Activated naive CD8-positive, alpha-beta T cell treated with anti-CD3 and anti-CD28 coated beads, Interleukin-2, amount 50 U/mL, for 24 hours (primary cell): ENCODE measurements at regions not wholly inside any gene's neighbourhood (a gene's known extent, or its start where the extent isn't known, plus 50 kb on each side); places are given as distances from the start of the nearest gene placed in this dataset.
"Not testable (repeated sequence)": the region's sequence is repeated elsewhere in the genome, so short reads cannot be mapped to it uniquely, and the experiment has no call there.

Experiments used
- ATAC-seq: fragments of 150-1000 bp; cut with Tn5 transposase; one replicate; pipeline ENCODE4 v1.10.0; 2021
- DNase-seq: peaks from one replicate; pipeline ENCODE4 v3.0.0; 2021
- H3K27ac Mint-ChIP-seq: one replicate; pipeline ENCODE4 v1.8.0; 2021; ENCODE audit warnings: mild to moderate bottlenecking, mixed read lengths
- H3K27me3 Mint-ChIP-seq: one replicate; pipeline ENCODE4 v1.8.0; 2021; ENCODE audit warnings: mixed read lengths
- H3K36me3 Mint-ChIP-seq: one replicate; pipeline ENCODE4 v1.8.0; 2021; ENCODE audit warnings: low read depth, mixed read lengths
- H3K4me1 Mint-ChIP-seq: one replicate; pipeline ENCODE4 v1.8.0; 2021; ENCODE audit warnings: mixed read lengths
- H3K4me3 Mint-ChIP-seq: one replicate; pipeline ENCODE4 v1.8.0; 2021; ENCODE audit warnings: mild to moderate bottlenecking, moderate library complexity, mixed read lengths
- H3K9me3 Mint-ChIP-seq: one replicate; pipeline ENCODE4 v1.8.0; 2021; ENCODE audit warnings: mixed read lengths

- Mint-ChIP-seq H3K27ac (no peak overlapping the region), H3K27me3 (peaks cover 36% of the 10 kb centered on the region), H3K36me3 (peaks cover 4% of the 10 kb centered on the region), H3K9me3 (no peaks in the 10 kb centered on the region), H3K4me3 (no peak overlapping the region), H3K4me1 (peaks cover 18% of the 10 kb centered on the region)
- ATAC-seq (no peak), DNase-seq (no peak)
Measured at GRCh38 chr15:75100679-75101078, 77.3 kb downstream of the PPCDC start.

- Mint-ChIP-seq H3K27ac (peak overlapping the region; percentile 81), H3K4me3 (peak overlapping the region; percentile 44), H3K4me1 (peaks cover 44% of the 10 kb centered on the region), H3K36me3 (peaks cover 4% of the 10 kb centered on the region), H3K9me3 (no peaks in the 10 kb centered on the region), H3K27me3 (peaks cover 27% of the 10 kb centered on the region)
- DNase-seq (peak; percentile 50), ATAC-seq (peak; percentile 55)
Measured at GRCh38 chr15:75104804-75105557, 81.6 kb downstream of the PPCDC start.

- no peak for DNase-seq
- peaks cover 54% of the 10 kb centered on the region for H3K4me1 Mint-ChIP-seq
- peak overlapping the region; percentile 40 for H3K4me3 Mint-ChIP-seq
- no peaks in the 10 kb centered on the region for H3K9me3 Mint-ChIP-seq
- ATAC-seq = no peak
- H3K36me3 Mint-ChIP-seq = peaks cover 2% of the 10 kb centered on the region
- H3K27me3 Mint-ChIP-seq = peaks cover 30% of the 10 kb centered on the region
- peak overlapping the region; percentile 78 for H3K27ac Mint-ChIP-seq
Measured at GRCh38 chr15:75107516-75107907, 84.1 kb downstream of the PPCDC start.

- Mint-ChIP-seq H3K27ac (peak overlapping the region; percentile 78), H3K4me3 (peak overlapping the region; percentile 40), H3K9me3 (peaks cover 6% of the 10 kb centered on the region), H3K4me1 (peaks cover 61% of the 10 kb centered on the region), H3K27me3 (peaks cover 32% of the 10 kb centered on the region), H3K36me3 (peaks cover 9% of the 10 kb centered on the region)
- DNase-seq (peak; percentile 83), ATAC-seq (peak; percentile 86)
Measured at GRCh38 chr15:75107908-75108838, 84.8 kb downstream of the PPCDC start.

GRCh38 chr15:75109021-75109735 is 85.8 kb downstream of the PPCDC start:
- no peak for DNase-seq

GRCh38 chr15:75109736-75110130 is 86.3 kb downstream of the PPCDC start:
- Mint-ChIP-seq H3K27ac (no peak overlapping the region), H3K27me3 (peaks cover 32% of the 10 kb centered on the region), H3K4me1 (peaks cover 67% of the 10 kb centered on the region), H3K4me3 (no peak overlapping the region), H3K9me3 (peaks cover 13% of the 10 kb centered on the region), H3K36me3 (peaks cover 10% of the 10 kb centered on the region)
- no peak for DNase-seq
- no peak for ATAC-seq

More at GRCh38 chr15:75109021-75109735, 85.8 kb downstream of the PPCDC start:
- H3K36me3 Mint-ChIP-seq = peaks cover 9% of the 10 kb centered on the region
- H3K4me3 Mint-ChIP-seq = no peak overlapping the region
- peaks cover 67% of the 10 kb centered on the region for H3K4me1 Mint-ChIP-seq
- peak overlapping the region; percentile 78 for H3K27ac Mint-ChIP-seq
- ATAC-seq = no peak
- H3K9me3 Mint-ChIP-seq = peaks cover 12% of the 10 kb centered on the region
- H3K27me3 Mint-ChIP-seq = peaks cover 30% of the 10 kb centered on the region

- peaks cover 9% of the 10 kb centered on the region for H3K36me3 Mint-ChIP-seq
- H3K9me3 Mint-ChIP-seq = peaks cover 13% of the 10 kb centered on the region
- no peak overlapping the region for H3K4me3 Mint-ChIP-seq
- ATAC-seq = no peak
- peaks cover 52% of the 10 kb centered on the region for H3K4me1 Mint-ChIP-seq
- DNase-seq = no peak
- H3K27me3 Mint-ChIP-seq = peaks cover 23% of the 10 kb centered on the region
- H3K27ac Mint-ChIP-seq = no peak overlapping the region
Measured at GRCh38 chr15:75112278-75112847, 89.0 kb downstream of the PPCDC start.

GRCh38 chr15:75112848-75113492 is 88.7 kb upstream of the C15orf39 start:
- H3K27me3 Mint-ChIP-seq = peaks cover 23% of the 10 kb centered on the region
- ATAC-seq (no peak), DNase-seq (no peak)
- H3K4me3 Mint-ChIP-seq = no peak overlapping the region
- H3K9me3 Mint-ChIP-seq = peaks cover 13% of the 10 kb centered on the region
- peak overlapping the region; percentile 29 for H3K27ac Mint-ChIP-seq
- peaks cover 9% of the 10 kb centered on the region for H3K36me3 Mint-ChIP-seq
- peaks cover 48% of the 10 kb centered on the region for H3K4me1 Mint-ChIP-seq

GRCh38 chr15:75114327-75114726 is 87.4 kb upstream of the C15orf39 start:
- Mint-ChIP-seq H3K36me3 (peaks cover 9% of the 10 kb centered on the region), H3K4me3 (no peak overlapping the region), H3K9me3 (peaks cover 13% of the 10 kb centered on the region), H3K27ac (no peak overlapping the region), H3K4me1 (peaks cover 35% of the 10 kb centered on the region), H3K27me3 (peaks cover 24% of the 10 kb centered on the region)
- ATAC-seq = peak; percentile 72
- DNase-seq = no peak

GRCh38 chr15:75114796-75115195 is 86.9 kb upstream of the C15orf39 start:
- ATAC-seq (no peak), DNase-seq (no peak)
- H3K27ac Mint-ChIP-seq = no peak overlapping the region
- peaks cover 13% of the 10 kb centered on the region for H3K9me3 Mint-ChIP-seq
- H3K36me3 Mint-ChIP-seq = peaks cover 9% of the 10 kb centered on the region
- peaks cover 30% of the 10 kb centered on the region for H3K4me1 Mint-ChIP-seq
- peaks cover 24% of the 10 kb centered on the region for H3K27me3 Mint-ChIP-seq
- no peak overlapping the region for H3K4me3 Mint-ChIP-seq

- H3K27me3 Mint-ChIP-seq = peaks cover 20% of the 10 kb centered on the region
- H3K4me1 Mint-ChIP-seq = peaks cover 24% of the 10 kb centered on the region
Measured at GRCh38 chr15:75115411-75115913, 86.2 kb upstream of the C15orf39 start.

GRCh38 chr15:75116143-75116542 is 85.5 kb upstream of the C15orf39 start:
- H3K27me3 Mint-ChIP-seq = peaks cover 16% of the 10 kb centered on the region
- DNase-seq = not testable (repeated sequence)
- H3K9me3 Mint-ChIP-seq = peaks cover 13% of the 10 kb centered on the region

More at GRCh38 chr15:75115411-75115913, 86.2 kb upstream of the C15orf39 start:
- ATAC-seq, H3K4me3 Mint-ChIP-seq, H3K36me3 Mint-ChIP-seq, H3K27ac Mint-ChIP-seq, DNase-seq: not testable (repeated sequence)
- H3K9me3 Mint-ChIP-seq = peaks cover 13% of the 10 kb centered on the region

GRCh38 chr15:75117993-75118392 is 83.7 kb upstream of the C15orf39 start:
- peaks cover 4% of the 10 kb centered on the region for H3K36me3 Mint-ChIP-seq
- H3K4me3 Mint-ChIP-seq = no peak overlapping the region

More at GRCh38 chr15:75116143-75116542, 85.5 kb upstream of the C15orf39 start:
- H3K4me3 Mint-ChIP-seq, H3K27ac Mint-ChIP-seq, ATAC-seq, H3K36me3 Mint-ChIP-seq: not testable (repeated sequence)
- H3K4me1 Mint-ChIP-seq = peaks cover 22% of the 10 kb centered on the region

More at GRCh38 chr15:75117993-75118392, 83.7 kb upstream of the C15orf39 start:
- DNase-seq (no peak), ATAC-seq (no peak)
- Mint-ChIP-seq H3K27me3 (peaks cover 8% of the 10 kb centered on the region), H3K27ac (no peak overlapping the region), H3K4me1 (peaks cover 13% of the 10 kb centered on the region), H3K9me3 (peaks cover 8% of the 10 kb centered on the region)
